Osteoblast (primary cell): ENCODE measurements at regions not wholly inside any gene's neighbourhood (a gene's known extent, or its start where the extent isn't known, plus 50 kb on each side); places are given as distances from the start of the nearest gene placed in this dataset.
"Not testable (repeated sequence)": the region's sequence is repeated elsewhere in the genome, so short reads cannot be mapped to it uniquely, and the experiment has no call there.

Experiments
- DNase-seq: peaks from one replicate; pipeline ENCODE4 v3.0.0; 2011; ENCODE audit warnings: low spot score, mixed read lengths; ENCODE audit not compliant: insufficient read length; ENCODE audit errors: missing footprints
- H2AFZ ChIP-seq: 2 replicates; pipeline ENCODE4 v1.6.0; 2011; ENCODE audit warnings: mild to moderate bottlenecking, low read length
- H3K27ac ChIP-seq: 2 replicates; pipeline ENCODE4 v1.5.1; 2011; ENCODE audit warnings: mild to moderate bottlenecking, low read depth, low read length, moderate library complexity
- H3K27me3 ChIP-seq: 2 replicates; pipeline ENCODE4 v1.6.0; 2012; ENCODE audit warnings: mild to moderate bottlenecking, control low read depth, inconsistent platforms, low read length, moderate library complexity; ENCODE audit not compliant: insufficient read depth
- H3K36me3 ChIP-seq: 2 replicates; pipeline ENCODE4 v1.5.1; 2011; ENCODE audit warnings: mild to moderate bottlenecking, low read length, control low read depth, moderate library complexity; ENCODE audit not compliant: insufficient read depth
- H3K4me1 ChIP-seq: 2 replicates; pipeline ENCODE4 v1.5.1; 2011; ENCODE audit warnings: mild to moderate bottlenecking, low read length, control low read depth, moderate library complexity; ENCODE audit not compliant: insufficient read depth
- H3K4me2 ChIP-seq: 2 replicates; pipeline ENCODE4 v1.6.0; 2011; ENCODE audit warnings: mild to moderate bottlenecking, low read length; ENCODE audit not compliant: insufficient read depth
- H3K4me3 ChIP-seq: fragments of 200-600 bp; sonication (generic); 3 replicates; pipeline ENCODE4 v1.5.1; 2012; ENCODE audit warnings: mild to moderate bottlenecking, low read length, inconsistent platforms; ENCODE audit not compliant: insufficient read depth
- H3K79me2 ChIP-seq: 2 replicates; pipeline ENCODE4 v1.6.0; 2012; ENCODE audit warnings: mild to moderate bottlenecking, low read length, control low read depth, inconsistent platforms; ENCODE audit not compliant: insufficient read depth
- H3K9me3 ChIP-seq: 2 replicates; pipeline ENCODE4 v1.5.1; 2011; ENCODE audit warnings: low read depth, low read length, control low read depth
- H4K20me1 ChIP-seq: 2 replicates; pipeline ENCODE4 v1.6.0; 2012; ENCODE audit warnings: mild to moderate bottlenecking, low read length, control low read depth; ENCODE audit not compliant: insufficient read depth
- TF ChIP-seq, protein P1 (sequence below): IDR thresholded peaks from 2 replicates; pipeline ENCODE4 v1.5.1; 2011; ENCODE audit warnings: mild to moderate bottlenecking, low read depth, low read length, moderate library complexity; ENCODE audit errors: extremely low read depth

DNA sequence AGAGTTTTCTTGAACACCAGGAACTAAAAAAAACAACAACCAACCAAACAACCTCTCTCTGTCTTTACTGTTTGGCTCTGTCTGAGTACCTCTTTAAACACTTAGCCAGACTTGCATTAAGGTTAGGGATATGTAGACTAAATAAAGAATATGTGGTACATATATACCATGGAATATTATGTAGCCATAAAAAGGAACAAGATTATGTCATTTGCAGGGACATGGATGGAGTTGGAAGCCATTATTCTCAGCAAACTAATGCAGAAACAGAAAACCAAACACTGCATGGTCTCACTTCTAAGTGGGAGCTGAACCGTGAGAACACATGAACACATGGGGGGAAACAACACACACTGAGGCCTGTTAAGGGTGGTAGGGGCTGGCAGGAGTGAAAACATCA, 116.0 kb upstream of the ANTXRL start:
- Histone ChIP-seq H3K4me1 (no peaks in the 10 kb centered on the region), H3K4me3 (no peak overlapping the region), H3K79me2 (no peaks in the 10 kb centered on the region), H4K20me1 (no peaks in the 10 kb centered on the region), H3K27ac (no peak overlapping the region), H3K27me3 (no peaks in the 10 kb centered on the region), H3K4me2 (no peak overlapping the region), H2AFZ (no peak overlapping the region), H3K9me3 (no peaks in the 10 kb centered on the region), H3K36me3 (no peaks in the 10 kb centered on the region)
- DNase-seq = no peak
- TF ChIP-seq, protein P1, sequence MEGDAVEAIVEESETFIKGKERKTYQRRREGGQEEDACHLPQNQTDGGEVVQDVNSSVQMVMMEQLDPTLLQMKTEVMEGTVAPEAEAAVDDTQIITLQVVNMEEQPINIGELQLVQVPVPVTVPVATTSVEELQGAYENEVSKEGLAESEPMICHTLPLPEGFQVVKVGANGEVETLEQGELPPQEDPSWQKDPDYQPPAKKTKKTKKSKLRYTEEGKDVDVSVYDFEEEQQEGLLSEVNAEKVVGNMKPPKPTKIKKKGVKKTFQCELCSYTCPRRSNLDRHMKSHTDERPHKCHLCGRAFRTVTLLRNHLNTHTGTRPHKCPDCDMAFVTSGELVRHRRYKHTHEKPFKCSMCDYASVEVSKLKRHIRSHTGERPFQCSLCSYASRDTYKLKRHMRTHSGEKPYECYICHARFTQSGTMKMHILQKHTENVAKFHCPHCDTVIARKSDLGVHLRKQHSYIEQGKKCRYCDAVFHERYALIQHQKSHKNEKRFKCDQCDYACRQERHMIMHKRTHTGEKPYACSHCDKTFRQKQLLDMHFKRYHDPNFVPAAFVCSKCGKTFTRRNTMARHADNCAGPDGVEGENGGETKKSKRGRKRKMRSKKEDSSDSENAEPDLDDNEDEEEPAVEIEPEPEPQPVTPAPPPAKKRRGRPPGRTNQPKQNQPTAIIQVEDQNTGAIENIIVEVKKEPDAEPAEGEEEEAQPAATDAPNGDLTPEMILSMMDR = no peak

DNA sequence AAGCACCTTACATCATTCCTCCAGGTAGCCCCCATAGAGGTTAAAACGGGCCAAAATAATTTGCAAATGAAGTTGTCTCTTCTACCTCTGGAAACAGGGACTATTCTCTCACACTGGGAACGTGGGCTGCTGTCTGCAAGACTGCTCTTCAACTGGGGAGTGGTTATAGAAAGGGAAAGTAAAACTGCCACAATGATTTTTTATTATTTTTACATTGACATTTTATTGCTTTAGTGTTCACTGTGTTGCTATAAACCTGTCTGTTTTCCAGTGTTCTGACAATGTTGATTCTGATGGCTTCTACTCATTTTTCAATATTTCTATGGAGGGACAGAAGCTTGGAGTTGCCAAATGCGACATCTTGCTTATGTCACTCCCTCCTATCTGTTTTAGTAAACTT, 115.1 kb upstream of the ANTXRL start:
- H4K20me1 ChIP-seq = no peaks in the 10 kb centered on the region
- no peak overlapping the region for H3K4me3 ChIP-seq
- no peaks in the 10 kb centered on the region for H3K9me3 ChIP-seq
- TF ChIP-seq, protein P1 = no peak
- no peaks in the 10 kb centered on the region for H3K36me3 ChIP-seq
- DNase-seq = no peak
- H3K4me1 ChIP-seq = no peaks in the 10 kb centered on the region
- H2AFZ ChIP-seq = peak overlapping the region; percentile 20
- H3K79me2 ChIP-seq = no peaks in the 10 kb centered on the region
- H3K27ac ChIP-seq = no peak overlapping the region
- peak overlapping the region; percentile 41 for H3K4me2 ChIP-seq
- H3K27me3 ChIP-seq = no peaks in the 10 kb centered on the region

DNA sequence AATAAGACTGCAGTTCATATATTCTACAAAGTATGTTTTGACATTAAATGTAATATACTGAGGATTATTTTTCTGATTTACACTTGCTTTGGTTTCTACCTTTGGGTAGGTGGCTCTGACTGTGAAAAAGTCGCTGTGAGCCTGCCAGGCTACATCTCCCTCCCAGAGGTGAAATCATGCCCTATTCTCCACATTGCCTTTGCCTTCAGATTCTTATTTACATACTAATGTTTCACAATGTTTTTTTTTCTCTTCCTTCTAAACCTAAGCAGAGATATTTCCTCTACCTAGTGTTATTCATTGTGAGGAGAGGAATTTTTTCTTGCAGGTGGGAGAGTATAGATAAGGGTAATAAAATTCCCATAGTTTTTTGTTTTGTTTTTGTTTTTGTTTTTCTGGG, 111.5 kb upstream of the ANTXRL start:
- no peaks in the 10 kb centered on the region for H3K27me3 ChIP-seq
- no peak for DNase-seq
- H2AFZ ChIP-seq = no peak overlapping the region
- no peaks in the 10 kb centered on the region for H3K4me1 ChIP-seq
- H3K27ac ChIP-seq = no peak overlapping the region
- H3K9me3 ChIP-seq = no peaks in the 10 kb centered on the region
- H4K20me1 ChIP-seq = no peaks in the 10 kb centered on the region
- no peaks in the 10 kb centered on the region for H3K79me2 ChIP-seq
- no peaks in the 10 kb centered on the region for H3K36me3 ChIP-seq
- TF ChIP-seq, protein P1 = no peak
- H3K4me2 ChIP-seq = no peak overlapping the region
- no peak overlapping the region for H3K4me3 ChIP-seq

DNA sequence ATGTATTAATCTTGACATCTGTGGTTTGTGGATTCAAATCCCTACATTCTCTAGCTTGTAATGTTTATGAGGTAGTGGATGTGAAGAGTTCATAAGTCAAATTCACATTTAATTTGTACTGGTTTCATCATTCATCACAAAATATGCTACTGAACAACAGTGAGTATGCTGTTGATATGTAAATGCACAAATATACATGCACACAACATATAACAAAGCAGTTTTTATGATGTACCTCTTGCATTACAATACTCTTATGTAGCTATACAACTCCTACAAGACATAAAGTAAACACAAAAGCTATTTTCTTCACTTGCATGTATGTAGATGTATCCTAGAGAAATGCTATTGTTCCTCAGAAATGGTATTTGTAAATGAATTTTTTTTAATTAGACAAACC, 111.0 kb upstream of the ANTXRL start:
- Histone ChIP-seq H3K27ac (no peak overlapping the region), H2AFZ (no peak overlapping the region), H3K4me1 (no peaks in the 10 kb centered on the region), H3K27me3 (no peaks in the 10 kb centered on the region), H3K79me2 (no peaks in the 10 kb centered on the region), H3K4me3 (no peak overlapping the region), H3K4me2 (no peak overlapping the region), H3K36me3 (no peaks in the 10 kb centered on the region), H3K9me3 (no peaks in the 10 kb centered on the region), H4K20me1 (no peaks in the 10 kb centered on the region)
- TF ChIP-seq, protein P1 = no peak
- DNase-seq = no peak

- H3K79me2 ChIP-seq, H3K4me3 ChIP-seq, H3K4me1 ChIP-seq, H3K9me3 ChIP-seq, H2AFZ ChIP-seq, DNase-seq, H4K20me1 ChIP-seq, H3K4me2 ChIP-seq, H3K27ac ChIP-seq, H3K36me3 ChIP-seq, H3K27me3 ChIP-seq: not testable (repeated sequence)
Observed at GRCh38 chr10:46187431-46187830, 99.4 kb upstream of the ANTXRL start.
